ENCODE measurements at regions not wholly inside any gene's neighbourhood (a gene's known extent, or its start where the extent isn't known, plus 50 kb on each side); places are given as distances from the start of the nearest gene placed in this dataset.

DNA sequence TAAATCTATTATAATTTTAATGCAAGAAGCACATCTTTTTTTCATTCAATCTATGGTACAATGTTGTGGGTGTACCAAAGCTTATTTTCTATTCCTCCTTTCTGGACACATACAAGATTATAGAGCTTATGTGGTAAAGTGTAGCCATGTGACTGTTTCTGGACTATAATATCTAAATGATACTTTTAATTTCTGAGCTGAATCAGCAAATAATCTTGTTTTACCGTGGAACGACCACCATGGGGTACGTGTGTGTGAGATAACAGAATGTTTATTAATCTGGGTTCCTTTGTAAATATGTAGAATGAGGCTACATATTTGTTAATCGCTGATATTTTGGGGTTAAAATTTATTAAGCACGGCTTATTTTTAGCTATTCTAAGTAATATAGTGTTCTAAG lies 111.5 kb upstream of the EYS start:
- H3K9me3 ChIP-seq (ENCODE audit: control insufficient read depth, insufficient read depth, low read depth, low read length) = no peaks in the 10 kb centered on the region
- no peaks in the 10 kb centered on the region for H3K36me3 ChIP-seq (ENCODE audit: control insufficient read depth in 2 of 2, insufficient read depth in 1 of 2, low read length in 2 of 2)
- ChIA-PET CTCF (no interaction called here), POLR2A (no interaction called here)
- no peak overlapping the region for H3K4me3 ChIP-seq (ENCODE audit: low read depth, low read length)
- H3K27ac ChIP-seq (ENCODE audit: extremely low read depth, low read depth, low read length) = no peak overlapping the region
- no peaks in the 10 kb centered on the region for H3K4me1 ChIP-seq (ENCODE audit: control insufficient read depth, insufficient read depth, low read length)
- TF ChIP-seq, protein P1, sequence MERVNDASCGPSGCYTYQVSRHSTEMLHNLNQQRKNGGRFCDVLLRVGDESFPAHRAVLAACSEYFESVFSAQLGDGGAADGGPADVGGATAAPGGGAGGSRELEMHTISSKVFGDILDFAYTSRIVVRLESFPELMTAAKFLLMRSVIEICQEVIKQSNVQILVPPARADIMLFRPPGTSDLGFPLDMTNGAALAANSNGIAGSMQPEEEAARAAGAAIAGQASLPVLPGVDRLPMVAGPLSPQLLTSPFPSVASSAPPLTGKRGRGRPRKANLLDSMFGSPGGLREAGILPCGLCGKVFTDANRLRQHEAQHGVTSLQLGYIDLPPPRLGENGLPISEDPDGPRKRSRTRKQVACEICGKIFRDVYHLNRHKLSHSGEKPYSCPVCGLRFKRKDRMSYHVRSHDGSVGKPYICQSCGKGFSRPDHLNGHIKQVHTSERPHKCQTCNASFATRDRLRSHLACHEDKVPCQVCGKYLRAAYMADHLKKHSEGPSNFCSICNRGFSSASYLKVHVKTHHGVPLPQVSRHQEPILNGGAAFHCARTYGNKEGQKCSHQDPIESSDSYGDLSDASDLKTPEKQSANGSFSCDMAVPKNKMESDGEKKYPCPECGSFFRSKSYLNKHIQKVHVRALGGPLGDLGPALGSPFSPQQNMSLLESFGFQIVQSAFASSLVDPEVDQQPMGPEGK (tag by site-specific recombination; IDR thresholded peaks at IDR 0.05) = no peak
- TF ChIP-seq ZNF266 (tag by site-specific recombination; IDR thresholded peaks at IDR 0.05; ENCODE audit: low read depth) (no peak), ZNF777 (tag by site-specific recombination; IDR thresholded peaks at IDR 0.05; ENCODE audit: borderline replicate concordance) (no peak), ZNF623 (tag by site-specific recombination; IDR thresholded peaks at IDR 0.05) (no peak), ZNF629 (tag by site-specific recombination; IDR thresholded peaks at IDR 0.05) (no peak)

DNA sequence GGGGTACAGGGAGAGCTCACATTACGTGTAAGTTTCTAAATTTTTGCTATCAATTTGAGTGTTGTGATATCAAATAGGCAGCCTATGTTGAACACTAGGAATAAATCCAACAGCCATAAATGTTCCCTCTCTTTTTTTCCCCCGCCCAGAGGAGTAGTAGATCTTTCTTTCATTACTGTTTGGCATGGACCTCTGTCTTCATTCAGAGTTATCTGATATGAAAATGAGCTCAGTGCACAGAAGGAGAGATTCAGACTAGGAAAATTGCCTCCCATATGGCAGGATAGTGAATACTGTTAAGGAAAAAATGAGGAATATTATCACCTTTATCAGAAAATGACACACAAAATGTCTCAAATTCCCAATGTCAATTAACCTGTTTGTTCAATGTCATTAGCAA lies 110.0 kb upstream of the EYS start:
- Histone ChIP-seq H3K4me1 (ENCODE audit: control insufficient read depth, insufficient read depth, low read length) (no peaks in the 10 kb centered on the region), H3K9me3 (ENCODE audit: control insufficient read depth, insufficient read depth, low read depth, low read length) (no peaks in the 10 kb centered on the region), H3K27ac (ENCODE audit: extremely low read depth, low read depth, low read length) (no peak overlapping the region), H3K4me3 (ENCODE audit: low read depth, low read length) (no peak overlapping the region), H3K36me3 (ENCODE audit: control insufficient read depth in 2 of 2, insufficient read depth in 1 of 2, low read length in 2 of 2) (no peaks in the 10 kb centered on the region)
- TF ChIP-seq ZNF121 (tag by site-specific recombination; IDR thresholded peaks at IDR 0.05) (no peak), EGR2 (tag by site-specific recombination; IDR thresholded peaks at IDR 0.05; ENCODE audit: low read depth) (no peak), ZNF175 (tag by site-specific recombination; IDR thresholded peaks at IDR 0.05) (no peak)
- TF ChIP-seq, protein P2, sequence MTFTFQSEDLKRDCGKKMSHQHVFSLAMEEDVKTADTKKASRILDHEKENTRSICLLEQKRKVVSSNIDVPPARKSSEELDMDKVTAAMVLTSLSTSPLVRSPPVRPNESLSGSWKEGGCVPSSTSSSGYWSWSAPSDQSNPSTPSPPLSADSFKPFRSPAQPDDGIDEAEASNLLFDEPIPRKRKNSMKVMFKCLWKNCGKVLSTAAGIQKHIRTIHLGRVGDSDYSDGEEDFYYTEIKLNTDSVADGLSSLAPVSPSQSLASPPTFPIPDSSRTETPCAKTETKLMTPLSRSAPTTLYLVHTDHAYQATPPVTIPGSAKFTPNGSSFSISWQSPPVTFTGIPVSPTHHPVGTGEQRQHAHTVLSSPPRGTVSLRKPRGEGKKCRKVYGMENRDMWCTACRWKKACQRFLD (tag by site-specific recombination; IDR thresholded peaks at IDR 0.05) = no peak
- POLR2A ChIA-PET = no interaction called here
- CTCF ChIA-PET = no interaction called here

DNA sequence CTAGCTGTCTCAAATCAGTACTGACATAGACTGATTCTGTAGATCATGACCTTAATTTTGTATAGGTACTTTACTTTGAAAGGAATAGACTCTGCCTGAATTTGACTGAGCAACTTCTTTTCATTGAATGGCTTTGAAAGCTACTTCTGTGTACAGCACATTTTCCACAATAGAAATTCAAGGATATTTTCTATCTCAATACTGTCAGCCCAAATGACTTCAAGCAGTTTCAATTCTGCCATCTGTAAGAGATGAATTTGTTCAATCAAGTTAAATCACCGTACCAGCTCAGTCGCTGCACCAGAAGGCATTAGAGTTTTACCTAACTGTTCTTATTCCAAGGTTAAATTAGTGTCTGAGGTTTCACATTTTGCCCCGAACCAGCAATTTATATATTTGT lies 107.0 kb upstream of the EYS start:
- POLR2A ChIA-PET = no interaction called here
- CTCF ChIA-PET = no interaction called here
- no peak for TF ChIP-seq ZNF266 (tag by site-specific recombination; IDR thresholded peaks at IDR 0.05; ENCODE audit: low read depth)
- TF ChIP-seq, protein P3, sequence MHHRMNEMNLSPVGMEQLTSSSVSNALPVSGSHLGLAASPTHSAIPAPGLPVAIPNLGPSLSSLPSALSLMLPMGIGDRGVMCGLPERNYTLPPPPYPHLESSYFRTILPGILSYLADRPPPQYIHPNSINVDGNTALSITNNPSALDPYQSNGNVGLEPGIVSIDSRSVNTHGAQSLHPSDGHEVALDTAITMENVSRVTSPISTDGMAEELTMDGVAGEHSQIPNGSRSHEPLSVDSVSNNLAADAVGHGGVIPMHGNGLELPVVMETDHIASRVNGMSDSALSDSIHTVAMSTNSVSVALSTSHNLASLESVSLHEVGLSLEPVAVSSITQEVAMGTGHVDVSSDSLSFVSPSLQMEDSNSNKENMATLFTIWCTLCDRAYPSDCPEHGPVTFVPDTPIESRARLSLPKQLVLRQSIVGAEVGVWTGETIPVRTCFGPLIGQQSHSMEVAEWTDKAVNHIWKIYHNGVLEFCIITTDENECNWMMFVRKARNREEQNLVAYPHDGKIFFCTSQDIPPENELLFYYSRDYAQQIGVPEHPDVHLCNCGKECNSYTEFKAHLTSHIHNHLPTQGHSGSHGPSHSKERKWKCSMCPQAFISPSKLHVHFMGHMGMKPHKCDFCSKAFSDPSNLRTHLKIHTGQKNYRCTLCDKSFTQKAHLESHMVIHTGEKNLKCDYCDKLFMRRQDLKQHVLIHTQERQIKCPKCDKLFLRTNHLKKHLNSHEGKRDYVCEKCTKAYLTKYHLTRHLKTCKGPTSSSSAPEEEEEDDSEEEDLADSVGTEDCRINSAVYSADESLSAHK (tag by site-specific recombination; IDR thresholded peaks at IDR 0.05) = no peak
- TF ChIP-seq YY1 (tag by site-specific recombination; IDR thresholded peaks at IDR 0.05) = no peak
- TF ChIP-seq ZNF514 (tag by site-specific recombination; IDR thresholded peaks at IDR 0.05) = no peak
- TF ChIP-seq ZNF202 (tag by site-specific recombination; IDR thresholded peaks at IDR 0.05; ENCODE audit: borderline replicate concordance) = no peak
- TF ChIP-seq ZNF843 (tag by site-specific recombination; IDR thresholded peaks at IDR 0.05) = no peak
- TF ChIP-seq, protein P4, sequence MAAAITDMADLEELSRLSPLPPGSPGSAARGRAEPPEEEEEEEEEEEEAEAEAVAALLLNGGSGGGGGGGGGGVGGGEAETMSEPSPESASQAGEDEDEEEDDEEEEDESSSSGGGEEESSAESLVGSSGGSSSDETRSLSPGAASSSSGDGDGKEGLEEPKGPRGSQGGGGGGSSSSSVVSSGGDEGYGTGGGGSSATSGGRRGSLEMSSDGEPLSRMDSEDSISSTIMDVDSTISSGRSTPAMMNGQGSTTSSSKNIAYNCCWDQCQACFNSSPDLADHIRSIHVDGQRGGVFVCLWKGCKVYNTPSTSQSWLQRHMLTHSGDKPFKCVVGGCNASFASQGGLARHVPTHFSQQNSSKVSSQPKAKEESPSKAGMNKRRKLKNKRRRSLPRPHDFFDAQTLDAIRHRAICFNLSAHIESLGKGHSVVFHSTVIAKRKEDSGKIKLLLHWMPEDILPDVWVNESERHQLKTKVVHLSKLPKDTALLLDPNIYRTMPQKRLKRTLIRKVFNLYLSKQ (tag by site-specific recombination; IDR thresholded peaks at IDR 0.05; ENCODE audit: borderline replicate concordance) = no peak
- TF ChIP-seq ZBTB1 (tag by site-specific recombination; IDR thresholded peaks at IDR 0.05) = no peak
- TF ChIP-seq KLF10 (tag by site-specific recombination; IDR thresholded peaks at IDR 0.05) = no peak
- no peak for TF ChIP-seq ZNF560 (tag by site-specific recombination; IDR thresholded peaks at IDR 0.05; ENCODE audit: borderline replicate concordance)
- no peak for TF ChIP-seq ZEB2 (tag by site-specific recombination; IDR thresholded peaks at IDR 0.05)
- no peak for TF ChIP-seq ZNF837 (tag by site-specific recombination; IDR thresholded peaks at IDR 0.05)
- TF ChIP-seq ZFP3 (tag by site-specific recombination; IDR thresholded peaks at IDR 0.05; ENCODE audit: low read depth) = no peak

More for the DNA sequence above, 107.0 kb upstream of the EYS start:
- Histone ChIP-seq H3K4me3 (ENCODE audit: low read depth, low read length) (no peak overlapping the region), H3K27ac (ENCODE audit: extremely low read depth, low read depth, low read length) (no peak overlapping the region), H3K4me1 (ENCODE audit: control insufficient read depth, insufficient read depth, low read length) (no peaks in the 10 kb centered on the region), H3K9me3 (ENCODE audit: control insufficient read depth, insufficient read depth, low read depth, low read length) (no peaks in the 10 kb centered on the region), H3K36me3 (ENCODE audit: control insufficient read depth in 2 of 2, insufficient read depth in 1 of 2, low read length in 2 of 2) (no peaks in the 10 kb centered on the region)

All from HEK293 (cell line).